Keratinocyte (primary cell): ENCODE measurements at regions not wholly inside any gene's neighbourhood (a gene's known extent, or its start where the extent isn't known, plus 50 kb on each side); places are given as distances from the start of the nearest gene placed in this dataset.

ENCODE experiments used
- DNase-seq: peaks from one replicate; pipeline ENCODE4 v3.0.0-alpha.2; 2011; ENCODE audit warnings: low read depth, missing footprints, low spot score
- FAIRE-seq: peaks from 2 replicates; lab custom pipeline; 2011; peaks lifted over from hg19 to GRCh38; lab: Jason Lieb, UNC
- H2AFZ ChIP-seq: 2 replicates; pipeline ENCODE4 v1.6.0; 2012; ENCODE audit warnings: low read length, control low read depth, inconsistent platforms; ENCODE audit not compliant: control insufficient read depth
- H3K27ac ChIP-seq: 2 replicates; pipeline ENCODE4 v1.5.1; 2011; ENCODE audit warnings: low read length; ENCODE audit not compliant: control insufficient read depth, insufficient read depth
- H3K27me3 ChIP-seq: 3 replicates; pipeline ENCODE4 v1.6.0; 2011; ENCODE audit warnings: low read length; ENCODE audit not compliant: control insufficient read depth, insufficient read depth; ENCODE audit errors: extremely low read depth
- H3K36me3 ChIP-seq, 2 experiments: 2 replicates in 1 of 2; 3 replicates in 1 of 2; pipeline ENCODE4 v1.5.1; 2011; ENCODE audit warnings: low read length in 2 of 2, mild to moderate bottlenecking in 1 of 2; ENCODE audit not compliant: control insufficient read depth in 2 of 2, insufficient read depth in 2 of 2; ENCODE audit errors: extremely low read depth in 1 of 2
- H3K4me1 ChIP-seq: 3 replicates; pipeline ENCODE4 v1.5.1; 2011; ENCODE audit warnings: low read length; ENCODE audit not compliant: control insufficient read depth, insufficient read depth; ENCODE audit errors: extremely low read depth
- H3K4me2 ChIP-seq: 3 replicates; pipeline ENCODE4 v1.6.0; 2011; ENCODE audit warnings: low read depth, low read length; ENCODE audit not compliant: control insufficient read depth, insufficient read depth; ENCODE audit errors: extremely low read depth
- H3K4me3 ChIP-seq, 3 experiments: fragments of 200-600 bp in 1 of 3; sonication (generic) in 1 of 3; 2 replicates in 2 of 3; 3 replicates in 1 of 3; pipeline ENCODE4 v1.5.1; 2011 to 2016; ENCODE audit warnings: low read length in 3 of 3, mild to moderate bottlenecking in 3 of 3, control low read depth in 2 of 3, inconsistent platforms in 1 of 3, low read depth in 1 of 3, mixed read lengths in 1 of 3, mixed run types in 1 of 3, moderate library complexity in 1 of 3; ENCODE audit not compliant: control insufficient read depth in 2 of 3, insufficient read depth in 2 of 3; ENCODE audit errors: extremely low read depth in 1 of 3
- H3K79me2 ChIP-seq: 2 replicates; pipeline ENCODE4 v1.6.0; 2012; ENCODE audit warnings: low read length; ENCODE audit not compliant: control insufficient read depth, insufficient read depth
- H3K9ac ChIP-seq: 3 replicates; pipeline ENCODE4 v1.6.0; 2011; ENCODE audit warnings: low read length; ENCODE audit not compliant: control insufficient read depth, insufficient read depth; ENCODE audit errors: extremely low read depth
- H3K9me1 ChIP-seq: 3 replicates; pipeline ENCODE4 v1.6.0; 2011; ENCODE audit warnings: low read length; ENCODE audit not compliant: control insufficient read depth, insufficient read depth; ENCODE audit errors: extremely low read depth
- H3K9me3 ChIP-seq: 2 replicates; pipeline ENCODE4 v1.5.1; 2012; ENCODE audit warnings: low read depth, low read length; ENCODE audit not compliant: control insufficient read depth
- H4K20me1 ChIP-seq: 3 replicates; pipeline ENCODE4 v1.6.0; 2011; ENCODE audit warnings: low read length; ENCODE audit not compliant: control insufficient read depth, insufficient read depth; ENCODE audit errors: extremely low read depth
- CTCF ChIP-seq, 3 experiments: IDR thresholded peaks in 1 of 3; conservative IDR thresholded peaks in 1 of 3; optimal IDR thresholded peaks in 1 of 3; 2 replicates in 2 of 3; 3 replicates in 1 of 3; pipeline versions ENCODE3 to v1.5.1; 2011; ENCODE audit warnings: low read length in 3 of 3, mild to moderate bottlenecking in 3 of 3, moderate library complexity in 2 of 3, control low read depth in 1 of 3, inconsistent platforms in 1 of 3; ENCODE audit not compliant: insufficient read depth in 2 of 3; ENCODE audit errors: extremely low read depth in 1 of 3
- EZH2 ChIP-seq: IDR thresholded peaks from one replicate; pipeline ENCODE4 v1.6.1; 2012; ENCODE audit warnings: inconsistent platforms, mild to moderate bottlenecking, low read length, moderate library complexity
- dilution Hi-C: fragments of 300-500 bp; cut with MboI; formaldehyde crosslinking; loops from one replicate; pipeline ENCODE4 v1.7.0; 2020; ENCODE audit warnings: low sequenced_read_pairs; ENCODE audit not compliant: extremely low pct_ligation_motif_present

DNA sequence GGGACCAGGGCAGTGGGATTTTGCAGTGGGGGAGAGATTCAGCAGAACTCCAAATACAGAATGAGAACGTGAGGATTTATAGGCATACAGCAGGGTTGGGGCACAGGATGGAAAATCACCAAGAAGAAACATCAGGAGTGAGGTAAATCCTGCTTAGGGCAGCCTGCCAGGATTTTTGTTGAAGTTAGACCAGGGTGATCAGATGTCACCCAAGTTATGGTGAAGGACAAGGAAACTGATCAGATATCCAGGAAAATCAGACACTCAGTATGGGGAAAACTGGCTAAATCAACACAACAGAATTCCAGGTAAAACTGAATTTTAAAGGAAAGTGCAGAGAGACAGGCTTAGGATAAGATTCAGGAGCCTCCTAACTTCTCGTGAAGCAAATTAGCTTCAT, 682.4 kb downstream of the TMEM121 start:
- DNase-seq (no peak), FAIRE-seq (no peak)
- Histone ChIP-seq H3K36me3 (no peaks in the 10 kb centered on the region), H3K4me1 (no peaks in the 10 kb centered on the region), H3K27ac (no peak overlapping the region), H2AFZ (no peak overlapping the region), H3K9ac (no peak overlapping the region), H3K27me3 (no peaks in the 10 kb centered on the region), H3K4me3 (no peak overlapping the region), H3K9me1 (no peaks in the 10 kb centered on the region), H3K4me2 (no peak overlapping the region), H3K9me3 (peaks cover 2% of the 10 kb centered on the region), H3K79me2 (no peaks in the 10 kb centered on the region), H4K20me1 (no peaks in the 10 kb centered on the region)
- dilution Hi-C loops, result no loop called here
- no peak for TF ChIP-seq EZH2
- TF ChIP-seq CTCF (optimal IDR thresholded peaks at IDR 0.05 in 1 of 3, IDR thresholded peaks at IDR 0.05 in 1 of 3, conservative IDR thresholded peaks at IDR 0.05 in 1 of 3; ENCODE audit: extremely low read depth in 1 of 3, insufficient read depth in 2 of 3, low read length in 3 of 3), result no peak

GRCh38 chr14:106209755-106210154, 683.4 kb downstream of the TMEM121 start:
- H3K27me3 ChIP-seq, result no peaks in the 10 kb centered on the region
- dilution Hi-C loops, result no loop called here
- no peak for FAIRE-seq

More at GRCh38 chr14:106209755-106210154, 683.4 kb downstream of the TMEM121 start:
- Histone ChIP-seq H2AFZ (no peak overlapping the region), H3K4me2 (no peak overlapping the region), H4K20me1 (no peaks in the 10 kb centered on the region), H3K4me1 (no peaks in the 10 kb centered on the region), H3K9me3 (no peaks in the 10 kb centered on the region), H3K9me1 (no peaks in the 10 kb centered on the region), H3K4me3 (no peak overlapping the region), H3K36me3 (no peaks in the 10 kb centered on the region), H3K27ac (no peak overlapping the region), H3K79me2 (no peaks in the 10 kb centered on the region), H3K9ac (no peak overlapping the region)
- TF ChIP-seq EZH2 (no peak), CTCF (optimal IDR thresholded peaks at IDR 0.05 in 1 of 3, IDR thresholded peaks at IDR 0.05 in 1 of 3, conservative IDR thresholded peaks at IDR 0.05 in 1 of 3; ENCODE audit: extremely low read depth in 1 of 3, insufficient read depth in 2 of 3, low read length in 3 of 3) (no peak)
- no peak for DNase-seq
